Osteoblast (primary cell): ENCODE measurements at regions not wholly inside any gene's neighbourhood (a gene's known extent, or its start where the extent isn't known, plus 50 kb on each side); places are given as distances from the start of the nearest gene placed in this dataset.

Experiments
- DNase-seq: peaks from one replicate; pipeline ENCODE4 v3.0.0; 2011; ENCODE audit warnings: low spot score, mixed read lengths; ENCODE audit not compliant: insufficient read length; ENCODE audit errors: missing footprints
- H2AFZ ChIP-seq: 2 replicates; pipeline ENCODE4 v1.6.0; 2011; ENCODE audit warnings: mild to moderate bottlenecking, low read length
- H3K27ac ChIP-seq: 2 replicates; pipeline ENCODE4 v1.5.1; 2011; ENCODE audit warnings: mild to moderate bottlenecking, low read depth, low read length, moderate library complexity
- H3K27me3 ChIP-seq: 2 replicates; pipeline ENCODE4 v1.6.0; 2012; ENCODE audit warnings: mild to moderate bottlenecking, control low read depth, inconsistent platforms, low read length, moderate library complexity; ENCODE audit not compliant: insufficient read depth
- H3K36me3 ChIP-seq: 2 replicates; pipeline ENCODE4 v1.5.1; 2011; ENCODE audit warnings: mild to moderate bottlenecking, low read length, control low read depth, moderate library complexity; ENCODE audit not compliant: insufficient read depth
- H3K4me1 ChIP-seq: 2 replicates; pipeline ENCODE4 v1.5.1; 2011; ENCODE audit warnings: mild to moderate bottlenecking, low read length, control low read depth, moderate library complexity; ENCODE audit not compliant: insufficient read depth
- H3K4me2 ChIP-seq: 2 replicates; pipeline ENCODE4 v1.6.0; 2011; ENCODE audit warnings: mild to moderate bottlenecking, low read length; ENCODE audit not compliant: insufficient read depth
- H3K4me3 ChIP-seq: fragments of 200-600 bp; sonication (generic); 3 replicates; pipeline ENCODE4 v1.5.1; 2012; ENCODE audit warnings: mild to moderate bottlenecking, low read length, inconsistent platforms; ENCODE audit not compliant: insufficient read depth
- H3K79me2 ChIP-seq: 2 replicates; pipeline ENCODE4 v1.6.0; 2012; ENCODE audit warnings: mild to moderate bottlenecking, low read length, control low read depth, inconsistent platforms; ENCODE audit not compliant: insufficient read depth
- H3K9me3 ChIP-seq: 2 replicates; pipeline ENCODE4 v1.5.1; 2011; ENCODE audit warnings: low read depth, low read length, control low read depth
- H4K20me1 ChIP-seq: 2 replicates; pipeline ENCODE4 v1.6.0; 2012; ENCODE audit warnings: mild to moderate bottlenecking, low read length, control low read depth; ENCODE audit not compliant: insufficient read depth
- TF ChIP-seq, protein P1 (sequence below): IDR thresholded peaks from 2 replicates; pipeline ENCODE4 v1.5.1; 2011; ENCODE audit warnings: mild to moderate bottlenecking, low read depth, low read length, moderate library complexity; ENCODE audit errors: extremely low read depth

- no peaks in the 10 kb centered on the region for H3K9me3 ChIP-seq
- H3K36me3 ChIP-seq: no peaks in the 10 kb centered on the region
- TF ChIP-seq, protein P1, sequence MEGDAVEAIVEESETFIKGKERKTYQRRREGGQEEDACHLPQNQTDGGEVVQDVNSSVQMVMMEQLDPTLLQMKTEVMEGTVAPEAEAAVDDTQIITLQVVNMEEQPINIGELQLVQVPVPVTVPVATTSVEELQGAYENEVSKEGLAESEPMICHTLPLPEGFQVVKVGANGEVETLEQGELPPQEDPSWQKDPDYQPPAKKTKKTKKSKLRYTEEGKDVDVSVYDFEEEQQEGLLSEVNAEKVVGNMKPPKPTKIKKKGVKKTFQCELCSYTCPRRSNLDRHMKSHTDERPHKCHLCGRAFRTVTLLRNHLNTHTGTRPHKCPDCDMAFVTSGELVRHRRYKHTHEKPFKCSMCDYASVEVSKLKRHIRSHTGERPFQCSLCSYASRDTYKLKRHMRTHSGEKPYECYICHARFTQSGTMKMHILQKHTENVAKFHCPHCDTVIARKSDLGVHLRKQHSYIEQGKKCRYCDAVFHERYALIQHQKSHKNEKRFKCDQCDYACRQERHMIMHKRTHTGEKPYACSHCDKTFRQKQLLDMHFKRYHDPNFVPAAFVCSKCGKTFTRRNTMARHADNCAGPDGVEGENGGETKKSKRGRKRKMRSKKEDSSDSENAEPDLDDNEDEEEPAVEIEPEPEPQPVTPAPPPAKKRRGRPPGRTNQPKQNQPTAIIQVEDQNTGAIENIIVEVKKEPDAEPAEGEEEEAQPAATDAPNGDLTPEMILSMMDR: no peak
- H3K4me2 ChIP-seq: no peak overlapping the region
- H4K20me1 ChIP-seq: no peaks in the 10 kb centered on the region
- no peaks in the 10 kb centered on the region for H3K4me1 ChIP-seq
- no peak overlapping the region for H3K27ac ChIP-seq
- no peaks in the 10 kb centered on the region for H3K79me2 ChIP-seq
- H3K4me3 ChIP-seq: no peak overlapping the region
- no peak for DNase-seq
- H2AFZ ChIP-seq: no peak overlapping the region
- no peaks in the 10 kb centered on the region for H3K27me3 ChIP-seq
Observed at GRCh38 chr5:41638685-41639084, 128.3 kb upstream of the PLCXD3 start.

DNA sequence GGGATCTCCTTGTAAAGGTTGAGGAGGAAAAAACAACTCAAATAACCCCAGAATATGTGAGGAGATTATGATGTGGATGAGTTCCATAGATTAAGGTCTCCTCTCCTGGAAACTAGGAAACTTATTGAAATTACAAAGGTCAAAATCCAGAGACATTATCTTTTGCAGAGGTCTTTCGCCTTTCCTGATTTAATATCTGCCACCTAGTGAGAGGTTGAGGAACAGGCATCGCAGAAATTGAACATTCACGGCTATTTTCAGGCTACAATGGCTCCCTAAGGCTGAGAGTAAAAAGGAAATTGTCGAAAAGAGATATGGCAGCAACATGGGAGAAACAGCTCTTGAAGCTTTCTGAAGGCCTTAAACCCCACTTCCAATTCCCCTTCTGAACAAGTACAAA, 127.5 kb upstream of the PLCXD3 start:
- DNase-seq: no peak

GRCh38 chr5:41637424-41637823, 127.0 kb upstream of the PLCXD3 start:
- peak; percentile 50 for DNase-seq
- Histone ChIP-seq H3K4me2 (no peak overlapping the region), H2AFZ (no peak overlapping the region), H3K79me2 (no peaks in the 10 kb centered on the region), H3K27ac (no peak overlapping the region), H3K27me3 (no peaks in the 10 kb centered on the region), H3K36me3 (no peaks in the 10 kb centered on the region), H4K20me1 (no peaks in the 10 kb centered on the region), H3K9me3 (no peaks in the 10 kb centered on the region), H3K4me1 (no peaks in the 10 kb centered on the region), H3K4me3 (no peak overlapping the region)
- TF ChIP-seq, protein P1: no peak

More for the DNA sequence above, 127.5 kb upstream of the PLCXD3 start:
- no peaks in the 10 kb centered on the region for H3K36me3 ChIP-seq
- H3K4me1 ChIP-seq: no peaks in the 10 kb centered on the region
- no peaks in the 10 kb centered on the region for H3K79me2 ChIP-seq
- no peak overlapping the region for H2AFZ ChIP-seq
- H4K20me1 ChIP-seq: no peaks in the 10 kb centered on the region
- TF ChIP-seq, protein P1: peak; percentile 35
- H3K9me3 ChIP-seq: no peaks in the 10 kb centered on the region
- no peak overlapping the region for H3K4me3 ChIP-seq
- H3K4me2 ChIP-seq: no peak overlapping the region
- H3K27me3 ChIP-seq: no peaks in the 10 kb centered on the region
- no peak overlapping the region for H3K27ac ChIP-seq

- H3K4me3 ChIP-seq: no peak overlapping the region
- H2AFZ ChIP-seq: no peak overlapping the region
- no peaks in the 10 kb centered on the region for H3K4me1 ChIP-seq
- no peaks in the 10 kb centered on the region for H3K79me2 ChIP-seq
- no peaks in the 10 kb centered on the region for H3K27me3 ChIP-seq
- H3K36me3 ChIP-seq: no peaks in the 10 kb centered on the region
- TF ChIP-seq, protein P1: peak; percentile 42
- no peaks in the 10 kb centered on the region for H4K20me1 ChIP-seq
- H3K4me2 ChIP-seq: no peak overlapping the region
- no peaks in the 10 kb centered on the region for H3K9me3 ChIP-seq
- DNase-seq: no peak
- H3K27ac ChIP-seq: no peak overlapping the region
Observed at GRCh38 chr5:41636605-41637004, 126.2 kb upstream of the PLCXD3 start.
